ENCODE measurements at regions not wholly inside any gene's neighbourhood (a gene's known extent, or its start where the extent isn't known, plus 50 kb on each side); places are given as distances from the start of the nearest gene placed in this dataset.

- Histone ChIP-seq H2AK5ac (ENCODE audit: low read length) (no peak overlapping the region), H3K18ac (ENCODE audit: low read length) (no peak overlapping the region), H3K9me3 (ENCODE audit: insufficient read depth, low read depth, low read length) (no peaks in the 10 kb centered on the region), H3K27ac (ENCODE audit: low read depth, low read length) (no peak overlapping the region), H4K12ac (ENCODE audit: low read depth, low read length) (no peak overlapping the region), H3K4me2 (ENCODE audit: low read length) (no peak overlapping the region), H3K4me1 (ENCODE audit: control insufficient read depth in 1 of 2, insufficient read depth in 2 of 2, low read length in 2 of 2) (no peaks in the 10 kb centered on the region), H3K23ac (ENCODE audit: low read length) (no peak overlapping the region), H4K8ac (ENCODE audit: low read depth, low read length) (no peak overlapping the region), H3K79me1 (ENCODE audit: low read length) (no peaks in the 10 kb centered on the region), H3K27me3 (ENCODE audit: insufficient read depth, low read length) (no peaks in the 10 kb centered on the region), H2BK12ac (ENCODE audit: low read length) (no peak overlapping the region), H2BK120ac (ENCODE audit: insufficient read depth, low read length, poor library complexity) (no peak overlapping the region), H3K36me3 (ENCODE audit: control insufficient read depth in 1 of 2, insufficient read depth in 2 of 2, low read length in 2 of 2) (no peaks in the 10 kb centered on the region), H2AFZ (ENCODE audit: insufficient read depth, low read length, poor library complexity) (no peak overlapping the region), H3K14ac (ENCODE audit: low read length) (no peak overlapping the region), H3K4ac (ENCODE audit: low read depth, low read length) (no peak overlapping the region), H3K9ac (ENCODE audit: low read length) (no peak overlapping the region), H4K91ac (ENCODE audit: low read depth, low read length) (no peak overlapping the region), H3K79me2 (ENCODE audit: control insufficient read depth, insufficient read depth, low read length, poor library complexity) (no peaks in the 10 kb centered on the region), H2BK5ac (ENCODE audit: low read depth, low read length, poor library complexity) (no peak overlapping the region), H3K4me3 (ENCODE audit: low read depth, low read length) (no peak overlapping the region)
- DNase-seq, result no peak
- WGBS (ENCODE audit: extremely low coverage, insufficient coverage, insufficient read length), result no CpG with 5 or more reads among the region's 2 CpGs
Measured at GRCh38 chr5:10828241-10828640, 67.2 kb upstream of the DAP start.

GRCh38 chr5:10827571-10827970, 66.5 kb upstream of the DAP start:
- Histone ChIP-seq H2BK120ac (ENCODE audit: insufficient read depth, low read length, poor library complexity) (no peak overlapping the region), H3K9me3 (ENCODE audit: insufficient read depth, low read depth, low read length) (no peaks in the 10 kb centered on the region), H3K23ac (ENCODE audit: low read length) (no peak overlapping the region), H3K9ac (ENCODE audit: low read length) (no peak overlapping the region), H2AFZ (ENCODE audit: insufficient read depth, low read length, poor library complexity) (no peak overlapping the region), H2AK5ac (ENCODE audit: low read length) (no peak overlapping the region), H3K4ac (ENCODE audit: low read depth, low read length) (no peak overlapping the region), H3K27ac (ENCODE audit: low read depth, low read length) (no peak overlapping the region), H3K79me1 (ENCODE audit: low read length) (no peaks in the 10 kb centered on the region), H3K14ac (ENCODE audit: low read length) (no peak overlapping the region), H3K36me3 (ENCODE audit: control insufficient read depth in 1 of 2, insufficient read depth in 2 of 2, low read length in 2 of 2) (no peaks in the 10 kb centered on the region), H2BK5ac (ENCODE audit: low read depth, low read length, poor library complexity) (no peak overlapping the region), H2BK12ac (ENCODE audit: low read length) (no peak overlapping the region), H4K91ac (ENCODE audit: low read depth, low read length) (no peak overlapping the region), H4K12ac (ENCODE audit: low read depth, low read length) (no peak overlapping the region), H3K18ac (ENCODE audit: low read length) (no peak overlapping the region), H3K4me1 (ENCODE audit: control insufficient read depth in 1 of 2, insufficient read depth in 2 of 2, low read length in 2 of 2) (no peaks in the 10 kb centered on the region), H4K8ac (ENCODE audit: low read depth, low read length) (no peak overlapping the region), H3K4me3 (ENCODE audit: low read depth, low read length) (no peak overlapping the region), H3K27me3 (ENCODE audit: insufficient read depth, low read length) (no peaks in the 10 kb centered on the region), H3K79me2 (ENCODE audit: control insufficient read depth, insufficient read depth, low read length, poor library complexity) (no peaks in the 10 kb centered on the region), H3K4me2 (ENCODE audit: low read length) (no peak overlapping the region)
- no CpG with 5 or more reads among the region's 1 CpG for WGBS (ENCODE audit: extremely low coverage, insufficient coverage, insufficient read length)
- no peak for DNase-seq

GRCh38 chr5:10826971-10827370, 65.9 kb upstream of the DAP start:
- no peak overlapping the region for H3K27ac ChIP-seq (ENCODE audit: low read depth, low read length)
- H3K14ac ChIP-seq (ENCODE audit: low read length), result no peak overlapping the region
- no peak overlapping the region for H2BK12ac ChIP-seq (ENCODE audit: low read length)
- no peaks in the 10 kb centered on the region for H3K36me3 ChIP-seq (ENCODE audit: control insufficient read depth in 1 of 2, insufficient read depth in 2 of 2, low read length in 2 of 2)
- no peak overlapping the region for H3K4ac ChIP-seq (ENCODE audit: low read depth, low read length)
- H4K8ac ChIP-seq (ENCODE audit: low read depth, low read length), result no peak overlapping the region
- H3K4me1 ChIP-seq (ENCODE audit: control insufficient read depth in 1 of 2, insufficient read depth in 2 of 2, low read length in 2 of 2), result no peaks in the 10 kb centered on the region
- H2AK5ac ChIP-seq (ENCODE audit: low read length), result no peak overlapping the region
- H3K9ac ChIP-seq (ENCODE audit: low read length), result no peak overlapping the region
- H3K23ac ChIP-seq (ENCODE audit: low read length), result no peak overlapping the region
- H3K27me3 ChIP-seq (ENCODE audit: insufficient read depth, low read length), result no peaks in the 10 kb centered on the region
- no peaks in the 10 kb centered on the region for H3K79me1 ChIP-seq (ENCODE audit: low read length)
- H3K9me3 ChIP-seq (ENCODE audit: insufficient read depth, low read depth, low read length), result no peaks in the 10 kb centered on the region
- no peak overlapping the region for H3K4me3 ChIP-seq (ENCODE audit: low read depth, low read length)
- no peak overlapping the region for H3K18ac ChIP-seq (ENCODE audit: low read length)
- H3K4me2 ChIP-seq (ENCODE audit: low read length), result no peak overlapping the region
- no peak for DNase-seq
- H2BK5ac ChIP-seq (ENCODE audit: low read depth, low read length, poor library complexity), result no peak overlapping the region
- H2BK120ac ChIP-seq (ENCODE audit: insufficient read depth, low read length, poor library complexity), result no peak overlapping the region
- H4K91ac ChIP-seq (ENCODE audit: low read depth, low read length), result no peak overlapping the region
- WGBS (ENCODE audit: extremely low coverage, insufficient coverage, insufficient read length), result no CpG with 5 or more reads among the region's 2 CpGs
- H3K79me2 ChIP-seq (ENCODE audit: control insufficient read depth, insufficient read depth, low read length, poor library complexity), result no peaks in the 10 kb centered on the region
- H4K12ac ChIP-seq (ENCODE audit: low read depth, low read length), result no peak overlapping the region
- H2AFZ ChIP-seq (ENCODE audit: insufficient read depth, low read length, poor library complexity), result no peak overlapping the region

GRCh38 chr5:10825897-10826644, 65.0 kb upstream of the DAP start:
- Histone ChIP-seq H3K4me1 (ENCODE audit: control insufficient read depth in 1 of 2, insufficient read depth in 2 of 2, low read length in 2 of 2) (no peaks in the 10 kb centered on the region), H3K79me2 (ENCODE audit: control insufficient read depth, insufficient read depth, low read length, poor library complexity) (no peaks in the 10 kb centered on the region), H3K18ac (ENCODE audit: low read length) (no peak overlapping the region)

More at GRCh38 chr5:10825897-10826644, 65.0 kb upstream of the DAP start:
- no peaks in the 10 kb centered on the region for H3K27me3 ChIP-seq (ENCODE audit: insufficient read depth, low read length)
- H3K27ac ChIP-seq (ENCODE audit: low read depth, low read length), result no peak overlapping the region
- no peak overlapping the region for H3K4me3 ChIP-seq (ENCODE audit: low read depth, low read length)
- no peak overlapping the region for H2AK5ac ChIP-seq (ENCODE audit: low read length)
- no peak overlapping the region for H3K4ac ChIP-seq (ENCODE audit: low read depth, low read length)
- no peak overlapping the region for H2AFZ ChIP-seq (ENCODE audit: insufficient read depth, low read length, poor library complexity)
- H2BK12ac ChIP-seq (ENCODE audit: low read length), result no peak overlapping the region
- H3K14ac ChIP-seq (ENCODE audit: low read length), result no peak overlapping the region
- no peak overlapping the region for H4K91ac ChIP-seq (ENCODE audit: low read depth, low read length)
- WGBS (ENCODE audit: extremely low coverage, insufficient coverage, insufficient read length), result no CpG with 5 or more reads among the region's 4 CpGs
- H2BK5ac ChIP-seq (ENCODE audit: low read depth, low read length, poor library complexity), result no peak overlapping the region
- H2BK120ac ChIP-seq (ENCODE audit: insufficient read depth, low read length, poor library complexity), result no peak overlapping the region
- no peaks in the 10 kb centered on the region for H3K9me3 ChIP-seq (ENCODE audit: insufficient read depth, low read depth, low read length)
- peak in 1 of 2 donors; percentile 10 for DNase-seq
- H3K4me2 ChIP-seq (ENCODE audit: low read length), result no peak overlapping the region
- H3K23ac ChIP-seq (ENCODE audit: low read length), result no peak overlapping the region
- no peaks in the 10 kb centered on the region for H3K79me1 ChIP-seq (ENCODE audit: low read length)
- H4K8ac ChIP-seq (ENCODE audit: low read depth, low read length), result no peak overlapping the region
- no peaks in the 10 kb centered on the region for H3K36me3 ChIP-seq (ENCODE audit: control insufficient read depth in 1 of 2, insufficient read depth in 2 of 2, low read length in 2 of 2)
- H3K9ac ChIP-seq (ENCODE audit: low read length), result peak overlapping the region; percentile 5
- H4K12ac ChIP-seq (ENCODE audit: low read depth, low read length), result no peak overlapping the region
